Cardiac fibroblast (primary cell): ENCODE measurements at regions not wholly inside any gene's neighbourhood (a gene's known extent, or its start where the extent isn't known, plus 50 kb on each side); places are given as distances from the start of the nearest gene placed in this dataset.

ENCODE experiments used
- DNase-seq, 2 donors: peaks; one replicate each; pipeline versions ENCODE4 v3.0.0 to v3.0.0-alpha.2; 2010; ENCODE audit warnings: low read depth in 2 of 2
- H3K4me3 ChIP-seq, 2 donors: replicated peaks in 1 of 2; 1 replicate in 1 of 2; 2 replicates in 1 of 2; pipeline ENCODE4 v1.5.1; 2011; ENCODE audit warnings: low read depth in 2 of 2, low read length in 2 of 2, mild to moderate bottlenecking in 2 of 2, moderate library complexity in 1 of 2
- TF ChIP-seq, protein P1 (sequence below): IDR thresholded peaks from one replicate; pipeline ENCODE4 v1.5.1; 2011; ENCODE audit warnings: low read depth, mild to moderate bottlenecking, low read length, inconsistent platforms

DNA sequence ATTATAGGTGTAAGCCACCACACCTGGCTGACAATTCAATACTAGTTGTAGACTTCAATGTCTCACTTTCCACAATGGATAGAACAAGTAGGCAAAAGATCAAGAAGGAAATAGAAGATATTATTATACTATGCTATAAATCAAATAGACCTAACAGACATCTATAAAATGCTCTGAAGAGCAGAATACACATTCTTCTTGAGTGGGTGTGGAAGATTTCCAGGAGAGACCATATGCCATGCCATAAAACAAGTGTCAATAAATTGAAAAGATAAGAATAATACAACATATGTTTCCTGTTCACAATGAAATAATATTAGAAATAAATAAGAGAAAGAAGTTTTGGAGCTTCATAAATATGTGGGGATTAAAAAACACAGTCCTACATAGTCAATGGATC lies 179.3 kb upstream of the AMOT start:
- TF ChIP-seq, protein P1, sequence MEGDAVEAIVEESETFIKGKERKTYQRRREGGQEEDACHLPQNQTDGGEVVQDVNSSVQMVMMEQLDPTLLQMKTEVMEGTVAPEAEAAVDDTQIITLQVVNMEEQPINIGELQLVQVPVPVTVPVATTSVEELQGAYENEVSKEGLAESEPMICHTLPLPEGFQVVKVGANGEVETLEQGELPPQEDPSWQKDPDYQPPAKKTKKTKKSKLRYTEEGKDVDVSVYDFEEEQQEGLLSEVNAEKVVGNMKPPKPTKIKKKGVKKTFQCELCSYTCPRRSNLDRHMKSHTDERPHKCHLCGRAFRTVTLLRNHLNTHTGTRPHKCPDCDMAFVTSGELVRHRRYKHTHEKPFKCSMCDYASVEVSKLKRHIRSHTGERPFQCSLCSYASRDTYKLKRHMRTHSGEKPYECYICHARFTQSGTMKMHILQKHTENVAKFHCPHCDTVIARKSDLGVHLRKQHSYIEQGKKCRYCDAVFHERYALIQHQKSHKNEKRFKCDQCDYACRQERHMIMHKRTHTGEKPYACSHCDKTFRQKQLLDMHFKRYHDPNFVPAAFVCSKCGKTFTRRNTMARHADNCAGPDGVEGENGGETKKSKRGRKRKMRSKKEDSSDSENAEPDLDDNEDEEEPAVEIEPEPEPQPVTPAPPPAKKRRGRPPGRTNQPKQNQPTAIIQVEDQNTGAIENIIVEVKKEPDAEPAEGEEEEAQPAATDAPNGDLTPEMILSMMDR = no peak
- no peak overlapping the region for H3K4me3 ChIP-seq
- DNase-seq = no peak

DNA sequence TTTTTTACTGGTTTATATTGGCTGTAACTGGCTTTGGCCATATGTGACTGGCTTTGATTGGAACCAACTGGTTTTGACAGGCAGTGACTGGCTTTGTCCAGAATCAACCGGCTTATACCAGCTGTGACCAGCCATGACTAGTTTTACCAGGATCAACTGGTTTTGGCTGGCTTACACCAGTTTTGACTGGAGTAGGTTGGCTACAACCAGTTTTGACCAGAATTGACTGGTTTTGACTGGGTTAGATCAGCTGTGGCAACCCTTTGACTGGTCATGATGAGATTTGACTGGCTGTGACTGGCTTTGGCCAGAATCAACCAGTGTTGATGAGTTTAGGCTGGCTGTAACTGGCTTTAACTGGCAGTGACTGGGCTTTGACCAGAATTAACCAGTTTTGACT lies 169.2 kb upstream of the AMOT start:
- H3K4me3 ChIP-seq = no peak overlapping the region
- no peak for DNase-seq
- TF ChIP-seq, protein P1 = no peak

DNA sequence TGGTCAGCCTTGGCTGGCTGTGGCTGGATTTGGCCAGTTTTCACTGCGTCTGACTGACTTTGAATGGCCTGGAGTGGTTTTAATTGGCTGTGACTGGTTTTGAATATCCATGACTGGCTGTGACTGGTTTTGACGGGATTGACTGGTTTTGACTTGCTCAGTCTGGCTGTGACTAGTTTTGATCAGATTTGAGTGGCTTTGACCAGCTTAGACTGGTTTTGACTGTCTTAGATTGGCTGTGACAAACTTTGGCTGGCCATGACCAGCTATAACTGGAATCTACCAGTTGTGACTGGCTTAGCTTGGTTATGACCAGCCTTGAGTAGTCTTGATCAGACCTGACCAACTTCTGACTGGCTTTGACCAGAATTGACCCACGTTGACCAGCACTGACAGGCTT lies 168.4 kb upstream of the AMOT start:
- TF ChIP-seq, protein P1 = no peak
- DNase-seq = no peak
- no peak overlapping the region for H3K4me3 ChIP-seq

DNA sequence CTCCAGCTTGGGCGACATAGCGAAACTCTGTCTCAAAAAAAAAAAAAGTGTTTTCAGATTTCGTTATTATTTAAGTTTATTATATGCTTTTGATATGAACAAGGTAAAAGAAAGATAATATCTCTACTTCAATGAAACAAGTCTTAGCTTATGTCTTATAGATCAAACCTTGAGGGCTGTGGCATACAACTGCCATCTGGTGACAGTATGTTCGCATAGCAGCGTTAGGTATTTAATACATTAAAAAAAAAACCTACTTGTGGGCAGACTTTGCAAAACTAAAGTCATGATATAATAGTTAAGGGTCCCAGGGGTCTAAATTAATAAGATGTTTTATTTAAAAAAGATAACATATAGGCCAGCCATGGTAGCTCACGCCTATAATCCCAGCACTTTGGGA lies 161.2 kb upstream of the AMOT start:
- DNase-seq = no peak
- TF ChIP-seq, protein P1 = no peak
- no peak overlapping the region for H3K4me3 ChIP-seq

DNA sequence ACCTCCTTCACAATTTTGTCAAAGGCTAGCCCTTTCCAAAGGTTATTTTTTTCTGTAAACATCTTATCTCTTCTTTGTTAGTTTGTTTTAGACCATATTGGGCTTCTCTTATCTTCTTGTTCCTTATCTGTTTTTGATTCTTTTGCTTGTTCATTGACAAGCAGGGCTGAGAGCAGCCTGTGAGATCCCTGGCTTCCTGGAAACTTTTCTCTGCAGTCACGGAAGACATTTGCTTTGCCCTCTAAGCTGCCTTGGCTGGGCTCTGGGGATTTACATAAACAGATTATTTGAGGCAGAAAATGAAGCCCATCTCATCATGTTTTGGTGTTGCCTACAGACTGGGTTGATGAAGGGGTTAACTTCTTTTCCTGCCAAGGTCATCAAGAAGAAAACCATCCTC lies 157.4 kb upstream of the AMOT start:
- DNase-seq = no peak
- H3K4me3 ChIP-seq = no peak overlapping the region
- TF ChIP-seq, protein P1 = no peak

DNA sequence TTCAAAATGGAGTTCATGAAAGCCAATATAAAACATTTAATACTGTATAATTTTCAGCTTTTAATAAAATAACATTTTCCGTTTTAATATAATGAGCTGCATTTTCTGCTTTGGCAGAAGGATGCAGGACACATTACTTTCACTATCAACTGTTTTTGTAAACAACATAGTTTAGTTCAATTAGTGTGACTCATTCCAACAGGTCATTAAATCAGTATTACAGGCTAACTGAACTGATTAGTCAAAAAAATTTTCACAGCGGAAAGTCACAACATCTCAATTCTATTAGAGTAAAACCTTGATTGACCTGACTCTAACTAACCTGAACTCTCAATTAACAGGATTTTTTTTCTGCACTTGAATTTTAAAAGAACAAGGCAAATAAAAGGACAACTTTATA lies 151.2 kb upstream of the AMOT start:
- H3K4me3 ChIP-seq = no peak overlapping the region
- TF ChIP-seq, protein P1 = no peak
- no peak for DNase-seq

DNA sequence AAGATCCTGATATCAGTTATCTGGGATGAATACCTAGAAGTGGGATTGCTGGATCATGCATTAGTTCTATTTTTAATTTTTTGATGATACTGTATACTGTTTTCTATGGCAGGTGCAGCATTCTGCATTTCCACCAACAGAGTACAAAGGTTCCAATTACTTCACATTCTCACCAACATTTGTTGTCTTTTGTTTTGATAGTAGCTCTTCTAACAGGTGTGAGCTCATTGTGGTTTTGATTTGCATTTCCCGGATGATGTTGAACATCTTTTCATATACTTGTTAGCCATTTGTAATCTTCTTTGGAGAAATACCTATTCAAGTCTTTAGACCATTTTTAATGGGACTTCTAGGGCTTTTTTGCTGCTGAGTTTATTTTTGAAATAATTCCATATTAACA lies 139.2 kb upstream of the AMOT start:
- TF ChIP-seq, protein P1 = no peak
- no peak overlapping the region for H3K4me3 ChIP-seq
- no peak for DNase-seq
